GM19463 (cell line): ENCODE measurements at regions not wholly inside any gene's neighbourhood (a gene's known extent, or its start where the extent isn't known, plus 50 kb on each side); places are given as distances from the start of the nearest gene placed in this dataset.
"Not testable (repeated sequence)": the region's sequence is repeated elsewhere in the genome, so short reads cannot be mapped to it uniquely, and the experiment has no call there.

Experiments
- ATAC-seq: cut with Tn5 transposase; IDR thresholded peaks from one replicate; pipeline ENCODE4 v1.9.1; 2021; ENCODE audit warnings: mild to moderate bottlenecking, moderate library complexity; ENCODE audit not compliant: unreplicated experiment

DNA sequence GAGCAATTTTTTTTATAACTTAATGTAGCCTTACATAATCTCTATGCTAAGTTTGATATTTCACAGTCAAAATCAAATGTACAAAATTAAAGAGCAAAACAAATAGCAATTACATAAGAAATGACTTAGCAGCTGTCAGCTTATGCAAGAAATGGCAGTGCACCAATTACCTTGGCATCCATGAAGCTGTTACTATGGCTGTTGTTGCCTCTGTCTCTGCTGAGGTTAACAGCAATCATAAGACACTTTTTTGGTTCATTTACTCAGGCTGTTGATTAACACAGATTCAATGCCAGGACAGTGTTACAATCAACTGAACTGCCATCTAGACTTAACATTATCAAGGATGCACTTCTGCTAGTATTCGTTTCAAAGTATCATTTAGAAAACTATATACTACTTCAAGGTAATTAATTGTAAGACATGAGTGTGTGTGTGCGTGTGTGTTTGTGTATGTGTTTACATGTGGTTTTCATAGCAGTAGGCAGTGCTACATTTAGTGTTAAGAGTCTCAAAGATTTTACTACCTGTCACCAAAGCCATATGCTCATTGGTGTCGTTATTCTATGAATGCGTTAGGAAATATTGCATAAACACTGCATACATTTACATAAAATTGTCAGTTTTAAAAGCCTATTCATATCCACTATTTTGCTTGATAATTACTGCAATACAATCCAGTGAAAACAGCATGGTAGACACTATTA lies 1084.2 kb upstream of the COX7C start:
- ATAC-seq = no peak

DNA sequence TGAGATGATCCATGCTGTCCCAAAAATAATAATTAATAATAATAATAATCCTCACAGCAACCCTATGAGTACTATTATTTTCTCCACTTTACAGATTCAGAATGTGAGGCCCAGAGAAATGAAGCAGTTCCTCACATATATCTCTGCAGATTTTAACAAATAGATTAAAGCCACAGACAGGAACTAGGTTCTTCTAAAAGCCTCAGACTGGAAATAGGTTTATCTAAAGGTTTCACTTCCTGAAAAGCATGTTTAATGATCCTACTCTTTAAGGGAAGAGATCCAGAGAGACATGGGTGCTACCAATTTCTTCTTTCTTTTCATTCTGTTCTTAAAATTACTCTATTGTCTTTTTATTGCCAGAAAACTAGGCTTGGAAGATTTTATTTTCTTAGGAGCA lies 1079.4 kb upstream of the COX7C start:
- ATAC-seq = no peak

GRCh38 chr5:85545129-85545528 lies 1072.6 kb upstream of the COX7C start:
- ATAC-seq = no peak

DNA sequence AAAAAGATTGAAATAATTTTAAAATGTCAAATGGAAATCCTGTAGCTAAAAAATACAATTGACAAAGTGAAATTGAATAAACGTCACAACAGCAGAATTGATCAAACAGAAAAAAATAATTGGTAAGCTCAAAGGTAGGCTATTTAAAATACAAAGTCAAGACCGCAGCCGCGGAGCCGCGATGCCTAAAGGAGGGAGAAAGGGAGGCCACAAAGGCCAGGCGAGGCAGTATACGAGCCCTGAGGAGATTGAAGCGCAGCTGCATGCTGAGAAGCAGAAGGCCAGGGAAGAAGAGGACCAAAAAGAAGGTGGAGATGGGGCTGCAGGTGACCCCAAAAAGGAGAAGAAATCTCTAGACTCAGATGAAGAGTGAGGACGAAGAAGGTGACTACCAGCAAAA lies 1068.5 kb upstream of the COX7C start:
- no peak for ATAC-seq

GRCh38 chr5:85549836-85550599 lies 1067.7 kb upstream of the COX7C start:
- no peak for ATAC-seq

GRCh38 chr5:85556464-85556863 lies 1061.3 kb upstream of the COX7C start:
- no peak for ATAC-seq

- ATAC-seq = no peak
These were observed 1041.1 kb upstream of the COX7C start for GRCh38 chr5:85576666-85577065.

DNA sequence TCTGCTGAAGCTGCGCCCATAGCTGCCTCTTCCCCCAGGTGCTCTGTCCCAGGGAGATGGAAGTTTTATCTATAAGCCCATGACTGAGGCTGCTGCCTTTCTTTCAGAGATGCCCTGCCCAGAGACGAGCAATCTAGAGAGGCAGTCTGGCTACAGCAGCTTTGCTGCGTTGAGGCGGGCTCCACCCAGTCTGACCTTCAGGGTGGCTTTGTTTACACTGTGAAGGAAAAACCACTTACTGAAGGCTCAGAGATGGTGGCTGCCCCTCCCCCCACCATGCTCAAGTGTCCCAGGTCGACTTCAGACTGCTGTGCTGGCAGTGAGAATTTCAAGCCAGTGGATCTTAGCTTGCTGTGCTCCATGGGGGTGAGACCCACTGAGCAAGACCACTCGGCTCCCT lies 1029.9 kb upstream of the COX7C start:
- not testable (repeated sequence) for ATAC-seq

GRCh38 chr5:85588268-85588667 lies 1029.5 kb upstream of the COX7C start:
- not testable (repeated sequence) for ATAC-seq

GRCh38 chr5:85590764-85591163 lies 1027.0 kb upstream of the COX7C start:
- no peak for ATAC-seq

GRCh38 chr5:85591311-85591710 lies 1026.4 kb upstream of the COX7C start:
- ATAC-seq = no peak

DNA sequence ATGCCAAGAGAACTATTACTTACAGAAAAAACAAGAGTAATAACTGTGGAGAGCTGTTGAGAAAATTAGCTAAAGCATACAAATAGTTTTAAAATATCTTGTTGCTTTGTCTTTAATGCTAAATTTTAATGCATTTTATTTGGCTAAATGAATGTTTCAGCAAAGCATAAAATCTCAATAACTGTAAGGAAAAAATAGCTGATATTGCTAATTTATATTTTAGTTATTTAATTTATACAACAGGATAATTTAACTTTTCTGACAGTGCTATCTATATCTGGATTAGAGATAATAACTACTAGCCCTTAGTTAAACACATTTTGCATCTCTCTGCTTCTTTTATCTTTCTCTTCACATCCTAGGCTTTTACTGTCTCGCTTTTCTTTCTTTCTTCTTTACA lies 1014.9 kb upstream of the COX7C start:
- no peak for ATAC-seq

DNA sequence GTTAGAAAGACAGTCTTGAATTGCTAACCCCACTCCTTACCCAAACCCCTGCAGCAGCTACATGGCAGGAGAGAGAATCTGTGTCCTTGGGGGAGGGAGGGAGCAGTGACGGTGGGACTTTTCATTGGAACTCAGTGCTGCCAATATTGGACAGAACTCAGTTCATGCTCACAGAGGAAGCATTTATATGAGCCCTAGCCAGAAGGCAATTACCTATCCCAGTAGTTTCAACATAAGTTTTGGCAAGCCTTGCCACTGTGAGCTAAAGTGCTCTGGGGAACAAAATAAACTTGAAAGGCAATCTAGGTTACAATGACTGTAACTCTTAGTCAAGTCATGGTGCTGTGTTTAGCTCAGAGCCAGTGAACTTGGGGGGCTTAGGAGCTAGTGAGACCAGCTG lies 1013.4 kb upstream of the COX7C start:
- no peak for ATAC-seq

DNA sequence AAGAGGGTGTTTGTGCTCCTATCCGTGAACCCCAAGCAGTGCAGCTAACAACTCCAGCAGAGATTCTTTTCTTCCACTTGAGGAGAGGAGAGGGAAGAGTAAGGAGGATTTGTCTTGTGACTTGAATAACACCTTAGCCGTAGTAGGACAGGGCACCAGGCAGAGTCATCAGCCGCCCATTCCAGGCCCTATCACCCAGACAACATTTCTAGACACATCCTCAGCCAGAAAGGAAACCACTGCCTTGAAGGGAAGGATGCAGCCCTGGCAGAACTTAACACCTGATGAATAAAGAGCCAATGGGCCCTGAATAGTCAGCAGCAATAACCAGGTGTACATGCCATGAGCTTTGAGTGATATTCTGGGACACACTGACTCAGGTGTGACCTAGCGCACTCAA lies 1013.0 kb upstream of the COX7C start:
- ATAC-seq = no peak

- ATAC-seq = no peak
These were observed 1012.4 kb upstream of the COX7C start for GRCh38 chr5:85605381-85605780.

- ATAC-seq = no peak
These were observed 1003.3 kb upstream of the COX7C start for GRCh38 chr5:85614489-85614888.

DNA sequence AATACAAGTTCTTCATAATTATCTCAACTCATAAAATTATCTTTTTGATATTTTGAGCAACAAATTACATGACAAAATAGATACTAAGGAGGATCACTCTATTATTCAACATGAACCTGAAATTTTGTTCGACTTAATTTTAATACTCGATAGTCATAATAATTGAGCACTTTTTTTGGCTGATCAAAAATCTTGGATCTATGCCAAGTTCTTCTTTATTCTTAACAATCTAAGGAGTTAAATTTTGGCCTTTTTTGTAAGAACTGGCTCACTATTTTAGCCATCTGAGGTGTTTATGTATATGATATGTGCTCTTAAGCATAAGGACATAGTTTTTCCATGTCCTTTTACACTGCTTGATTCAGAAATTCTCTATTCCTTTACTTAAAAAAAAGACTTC lies 996.1 kb upstream of the COX7C start:
- no peak for ATAC-seq

DNA sequence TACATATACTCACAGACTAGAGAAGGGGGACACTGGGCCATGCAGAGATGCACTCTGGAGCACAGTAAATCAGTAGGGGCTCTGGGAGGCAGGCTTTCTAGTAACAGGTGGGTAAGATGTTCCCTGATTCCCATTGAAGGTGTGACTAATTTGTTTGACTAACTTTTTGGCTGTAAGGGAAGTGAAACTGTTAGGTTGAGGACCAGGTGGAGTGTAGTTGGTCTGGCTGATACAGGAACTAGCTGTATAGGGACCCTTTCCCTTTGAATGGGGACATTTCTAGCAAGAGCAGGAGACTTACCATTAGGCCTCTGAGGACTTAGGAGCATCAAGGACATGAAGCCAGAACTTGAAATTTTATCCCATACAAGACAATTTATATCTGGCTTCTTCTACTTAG lies 989.6 kb upstream of the COX7C start:
- ATAC-seq = no peak

GRCh38 chr5:85638495-85639125 lies 979.1 kb upstream of the COX7C start:
- ATAC-seq = not testable (repeated sequence)

- ATAC-seq = no peak
These were observed 971.7 kb upstream of the COX7C start for GRCh38 chr5:85646036-85646435.

DNA sequence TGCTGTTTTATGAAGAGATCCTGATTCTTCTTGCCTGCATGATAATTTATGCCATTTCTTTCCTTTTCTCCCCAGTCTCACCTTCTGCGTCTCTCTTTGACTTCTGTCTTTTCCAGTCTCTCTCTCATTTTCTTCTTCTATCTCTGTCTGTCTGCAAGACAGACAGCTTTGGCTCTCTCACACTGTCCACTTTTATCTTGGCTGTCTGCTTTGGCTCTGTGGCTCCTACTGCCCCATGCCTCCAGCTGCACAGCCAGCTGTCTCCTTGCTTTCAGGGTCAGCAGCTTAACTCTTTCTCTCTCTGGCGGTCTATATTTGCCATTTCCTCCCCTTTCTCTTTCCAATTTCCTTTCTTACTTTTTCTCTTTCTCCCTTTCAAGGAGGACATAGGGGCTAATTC lies 971.1 kb upstream of the COX7C start:
- ATAC-seq = no peak
